ENCODE measurements at regions not wholly inside any gene's neighbourhood (a gene's known extent, or its start where the extent isn't known, plus 50 kb on each side); places are given as distances from the start of the nearest gene placed in this dataset.

GRCh38 chr1:232557502-232558191 lies 72.3 kb downstream of the SIPA1L2 start:
- ATAC-seq (no peak), DNase-seq (no peak)
- intact Hi-C loops (cut with DNase I), result loop anchor here in 1 of 2 donors (10.0 kb wide), 1 partner anchor 67 kb away; no protein-coding TSS in a partner anchor

- intact Hi-C loops (cut with DNase I), result loop anchor here in 1 of 2 donors (10.0 kb wide), 1 partner anchor 68 kb away; no protein-coding TSS in a partner anchor
- DNase-seq, result no peak
- no peak for ATAC-seq
These were observed 72.8 kb downstream of the SIPA1L2 start for GRCh38 chr1:232557096-232557495.

- intact Hi-C loops (cut with DNase I), result loop anchor here in 1 of 2 donors (10.0 kb wide), 1 partner anchor 68 kb away; no protein-coding TSS in a partner anchor
- no peak for ATAC-seq
- DNase-seq, result no peak
These were observed 73.6 kb downstream of the SIPA1L2 start for GRCh38 chr1:232556351-232556750.

- peak; percentile 50 to 65 for ATAC-seq
- intact Hi-C loops (cut with DNase I), result loop anchor here in 1 of 2 donors (10.0 kb wide), 1 partner anchor 69 kb away; no protein-coding TSS in a partner anchor
- DNase-seq, result no peak
These were observed 74.3 kb downstream of the SIPA1L2 start for GRCh38 chr1:232555494-232556210.

GRCh38 chr1:232554409-232554808 lies 75.5 kb downstream of the SIPA1L2 start:
- DNase-seq (no peak), ATAC-seq (no peak)
- intact Hi-C loops (cut with DNase I), result loop anchor here in 1 of 2 donors (10.0 kb wide), 1 partner anchor 70 kb away; no protein-coding TSS in a partner anchor

- DNase-seq (no peak), ATAC-seq (no peak)
- intact Hi-C loops (cut with DNase I), result loop anchor here in 1 of 2 donors (10.0 kb wide), 1 partner anchor 71 kb away; no protein-coding TSS in a partner anchor
These were observed 76.1 kb downstream of the SIPA1L2 start for GRCh38 chr1:232553809-232554208.

GRCh38 chr1:232553050-232553754 lies 76.7 kb downstream of the SIPA1L2 start:
- intact Hi-C loops (cut with DNase I), result loop anchor here in 1 of 2 donors (10.0 kb wide), 1 partner anchor 72 kb away; no protein-coding TSS in a partner anchor
- DNase-seq, result peak; percentile 85
- peak; percentile 85 to 91 for ATAC-seq

GRCh38 chr1:232551386-232551785 lies 78.5 kb downstream of the SIPA1L2 start:
- ATAC-seq (peak in 1 of 2 donors; percentile 17), DNase-seq (no peak)
- intact Hi-C loops (cut with DNase I), result loop anchor here in 1 of 2 donors (10.0 kb wide), 1 partner anchor 73 kb away; no protein-coding TSS in a partner anchor

- intact Hi-C loops (cut with DNase I), result loop anchor here in 1 of 2 donors (10.0 kb wide), 1 partner anchor 75 kb away; no protein-coding TSS in a partner anchor
- DNase-seq (no peak), ATAC-seq (no peak)
These were observed 79.9 kb downstream of the SIPA1L2 start for GRCh38 chr1:232550007-232550406.

- DNase-seq (no peak), ATAC-seq (no peak)
- intact Hi-C loops (cut with DNase I), result no loop called here
These were observed 81.2 kb downstream of the SIPA1L2 start for GRCh38 chr1:232548691-232549090.

- ATAC-seq, result no peak
- DNase-seq, result no peak
These were observed 81.9 kb downstream of the SIPA1L2 start for GRCh38 chr1:232547938-232548484.

GRCh38 chr1:232542633-232543593 lies 87.0 kb downstream of the SIPA1L2 start:
- intact Hi-C loops (cut with DNase I), result no loop called here

More at GRCh38 chr1:232547938-232548484, 81.9 kb downstream of the SIPA1L2 start:
- intact Hi-C loops (cut with DNase I), result no loop called here

GRCh38 chr1:232538943-232539302 lies 91.0 kb downstream of the SIPA1L2 start:
- intact Hi-C loops (cut with DNase I), result no loop called here
- ATAC-seq, result no peak
- no peak for DNase-seq

More at GRCh38 chr1:232542633-232543593, 87.0 kb downstream of the SIPA1L2 start:
- no peak for DNase-seq
- no peak for ATAC-seq

GRCh38 chr1:232538224-232538942 lies 91.5 kb downstream of the SIPA1L2 start:
- ATAC-seq (peak in 1 of 2 donors; percentile 42), DNase-seq (no peak)
- intact Hi-C loops (cut with DNase I), result no loop called here

- peak in 1 of 2 donors; percentile 37 for ATAC-seq
- intact Hi-C loops (cut with DNase I), result no loop called here
- DNase-seq, result no peak
These were observed 95.1 kb downstream of the SIPA1L2 start for GRCh38 chr1:232534552-232535517.

GRCh38 chr1:232533328-232533727 lies 96.6 kb downstream of the SIPA1L2 start:
- intact Hi-C loops (cut with DNase I), result no loop called here
- ATAC-seq (no peak), DNase-seq (no peak)

Measured in left cardiac atrium (tissue), 4 donors.